DOHH2 (cell line): ENCODE measurements at regions not wholly inside any gene's neighbourhood (a gene's known extent, or its start where the extent isn't known, plus 50 kb on each side); places are given as distances from the start of the nearest gene placed in this dataset.

Experiments used
- CTCF ChIP-seq: fragments of 200-600 bp; sonication (generic); IDR thresholded peaks from one replicate; pipeline ENCODE4 v1.5.1; 2014; ENCODE audit warnings: antibody characterized with exemption, mild to moderate bottlenecking, low read depth, low read length; ENCODE audit not compliant: poor library complexity, severe bottlenecking
- EZH2phosphoT487 ChIP-seq: fragments of 200-600 bp; sonication (generic); IDR thresholded peaks from 2 replicates; pipeline ENCODE4 v1.6.1; 2017; ENCODE audit warnings: borderline replicate concordance, mild to moderate bottlenecking, antibody characterized with exemption, low read length, moderate library complexity, mixed read lengths

DNA sequence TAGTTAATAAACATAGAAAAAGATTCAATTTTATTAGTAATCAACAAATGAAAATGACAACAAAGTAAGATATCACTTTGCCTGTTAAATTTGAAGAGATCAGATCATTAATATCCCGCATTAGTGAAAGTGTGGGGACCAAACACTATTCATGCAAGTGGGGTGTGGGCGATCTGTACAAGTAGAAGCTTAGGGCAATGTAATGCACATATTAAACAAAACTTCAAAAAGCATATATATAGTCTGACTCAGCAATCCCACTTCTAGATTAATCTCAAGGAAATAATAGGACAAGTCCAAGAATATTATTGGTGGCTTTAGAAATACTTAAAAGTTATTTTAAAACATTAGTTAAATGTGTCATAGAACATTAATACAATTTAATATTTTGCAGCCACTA lies 188.5 kb downstream of the LRRC70 start:
- TF ChIP-seq CTCF: no peak
- no peak for TF ChIP-seq EZH2phosphoT487
